ENCODE measurements at regions not wholly inside any gene's neighbourhood (a gene's known extent, or its start where the extent isn't known, plus 50 kb on each side); places are given as distances from the start of the nearest gene placed in this dataset.

GRCh38 chr14:87111126-87111525, 881.9 kb downstream of the GALC start:
- TF ChIP-seq RELA (CRISPR knock-in tag; IDR thresholded peaks at IDR 0.05), result no peak
- TF ChIP-seq MLX (CRISPR knock-in tag; IDR thresholded peaks at IDR 0.05), result no peak
- TF ChIP-seq YY1 (IDR thresholded peaks at IDR 0.05; ENCODE audit: insufficient read depth, insufficient replicate concordance, low read depth, low read length), result no peak
- TF ChIP-seq SETDB1 (CRISPR knock-in tag; IDR thresholded peaks at IDR 0.05; ENCODE audit: borderline replicate concordance), result no peak
- TF ChIP-seq, protein P1, sequence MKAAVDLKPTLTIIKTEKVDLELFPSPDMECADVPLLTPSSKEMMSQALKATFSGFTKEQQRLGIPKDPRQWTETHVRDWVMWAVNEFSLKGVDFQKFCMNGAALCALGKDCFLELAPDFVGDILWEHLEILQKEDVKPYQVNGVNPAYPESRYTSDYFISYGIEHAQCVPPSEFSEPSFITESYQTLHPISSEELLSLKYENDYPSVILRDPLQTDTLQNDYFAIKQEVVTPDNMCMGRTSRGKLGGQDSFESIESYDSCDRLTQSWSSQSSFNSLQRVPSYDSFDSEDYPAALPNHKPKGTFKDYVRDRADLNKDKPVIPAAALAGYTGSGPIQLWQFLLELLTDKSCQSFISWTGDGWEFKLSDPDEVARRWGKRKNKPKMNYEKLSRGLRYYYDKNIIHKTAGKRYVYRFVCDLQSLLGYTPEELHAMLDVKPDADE (CRISPR knock-in tag; IDR thresholded peaks at IDR 0.05), result no peak
- no peak for TF ChIP-seq KDM5A (IDR thresholded peaks at IDR 0.05; ENCODE audit: borderline replicate concordance, low read length)
- no peak for TF ChIP-seq TCF7 (IDR thresholded peaks at IDR 0.05; ENCODE audit: low read depth)
- no peak for TF ChIP-seq REPIN1 (CRISPR knock-in tag; IDR thresholded peaks at IDR 0.05; ENCODE audit: borderline replicate concordance, low read depth)
- no peak for TF ChIP-seq CEBPZ (IDR thresholded peaks at IDR 0.05; ENCODE audit: low read length)
- TF ChIP-seq, protein P2, sequence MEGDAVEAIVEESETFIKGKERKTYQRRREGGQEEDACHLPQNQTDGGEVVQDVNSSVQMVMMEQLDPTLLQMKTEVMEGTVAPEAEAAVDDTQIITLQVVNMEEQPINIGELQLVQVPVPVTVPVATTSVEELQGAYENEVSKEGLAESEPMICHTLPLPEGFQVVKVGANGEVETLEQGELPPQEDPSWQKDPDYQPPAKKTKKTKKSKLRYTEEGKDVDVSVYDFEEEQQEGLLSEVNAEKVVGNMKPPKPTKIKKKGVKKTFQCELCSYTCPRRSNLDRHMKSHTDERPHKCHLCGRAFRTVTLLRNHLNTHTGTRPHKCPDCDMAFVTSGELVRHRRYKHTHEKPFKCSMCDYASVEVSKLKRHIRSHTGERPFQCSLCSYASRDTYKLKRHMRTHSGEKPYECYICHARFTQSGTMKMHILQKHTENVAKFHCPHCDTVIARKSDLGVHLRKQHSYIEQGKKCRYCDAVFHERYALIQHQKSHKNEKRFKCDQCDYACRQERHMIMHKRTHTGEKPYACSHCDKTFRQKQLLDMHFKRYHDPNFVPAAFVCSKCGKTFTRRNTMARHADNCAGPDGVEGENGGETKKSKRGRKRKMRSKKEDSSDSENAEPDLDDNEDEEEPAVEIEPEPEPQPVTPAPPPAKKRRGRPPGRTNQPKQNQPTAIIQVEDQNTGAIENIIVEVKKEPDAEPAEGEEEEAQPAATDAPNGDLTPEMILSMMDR (CRISPR knock-in tag; IDR thresholded peaks at IDR 0.05), result no peak
- TF ChIP-seq TAF1 (CRISPR knock-in tag; IDR thresholded peaks at IDR 0.05), result no peak
